ENCODE measurements at regions not wholly inside any gene's neighbourhood (a gene's known extent, or its start where the extent isn't known, plus 50 kb on each side); places are given as distances from the start of the nearest gene placed in this dataset.
A peak's percentile ranks its signal among the peaks of the same experiment; 100 is the strongest.

DNA sequence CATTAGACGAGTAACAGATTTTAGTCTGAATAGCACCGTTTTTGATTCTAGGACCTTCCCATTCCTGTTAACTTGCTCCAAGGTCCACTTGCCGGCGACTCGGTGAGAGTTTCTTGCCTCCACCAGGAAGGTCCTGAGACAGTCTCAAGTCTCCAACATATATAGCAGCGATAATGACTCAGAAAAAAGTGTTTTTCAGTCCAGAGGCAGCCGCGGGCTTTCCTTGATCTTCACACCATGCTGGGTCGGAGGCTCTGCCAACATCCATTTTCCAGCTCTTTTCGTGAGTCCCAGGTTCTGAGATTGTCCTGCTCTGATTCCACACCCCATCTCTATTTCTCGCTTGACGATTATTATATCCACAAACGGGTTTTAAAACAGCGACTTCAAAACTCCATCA is 170.5 kb downstream of the GPX5 start:
- TF ChIP-seq, protein P1, sequence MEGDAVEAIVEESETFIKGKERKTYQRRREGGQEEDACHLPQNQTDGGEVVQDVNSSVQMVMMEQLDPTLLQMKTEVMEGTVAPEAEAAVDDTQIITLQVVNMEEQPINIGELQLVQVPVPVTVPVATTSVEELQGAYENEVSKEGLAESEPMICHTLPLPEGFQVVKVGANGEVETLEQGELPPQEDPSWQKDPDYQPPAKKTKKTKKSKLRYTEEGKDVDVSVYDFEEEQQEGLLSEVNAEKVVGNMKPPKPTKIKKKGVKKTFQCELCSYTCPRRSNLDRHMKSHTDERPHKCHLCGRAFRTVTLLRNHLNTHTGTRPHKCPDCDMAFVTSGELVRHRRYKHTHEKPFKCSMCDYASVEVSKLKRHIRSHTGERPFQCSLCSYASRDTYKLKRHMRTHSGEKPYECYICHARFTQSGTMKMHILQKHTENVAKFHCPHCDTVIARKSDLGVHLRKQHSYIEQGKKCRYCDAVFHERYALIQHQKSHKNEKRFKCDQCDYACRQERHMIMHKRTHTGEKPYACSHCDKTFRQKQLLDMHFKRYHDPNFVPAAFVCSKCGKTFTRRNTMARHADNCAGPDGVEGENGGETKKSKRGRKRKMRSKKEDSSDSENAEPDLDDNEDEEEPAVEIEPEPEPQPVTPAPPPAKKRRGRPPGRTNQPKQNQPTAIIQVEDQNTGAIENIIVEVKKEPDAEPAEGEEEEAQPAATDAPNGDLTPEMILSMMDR (IDR thresholded peaks at IDR 0.05; ENCODE audit: unreplicated experiment in 3 of 3): no peak
- Mint-ChIP-seq H3K4me3 (no peak overlapping the region), H3K9me3 (no peaks in the 10 kb centered on the region), H3K27me3 (ENCODE audit: low read depth) (peaks cover 89% of the 10 kb centered on the region), H3K4me1 (peaks cover 20% of the 10 kb centered on the region), H3K36me3 (ENCODE audit: low read depth) (no peaks in the 10 kb centered on the region), H3K27ac (no peak overlapping the region)

DNA sequence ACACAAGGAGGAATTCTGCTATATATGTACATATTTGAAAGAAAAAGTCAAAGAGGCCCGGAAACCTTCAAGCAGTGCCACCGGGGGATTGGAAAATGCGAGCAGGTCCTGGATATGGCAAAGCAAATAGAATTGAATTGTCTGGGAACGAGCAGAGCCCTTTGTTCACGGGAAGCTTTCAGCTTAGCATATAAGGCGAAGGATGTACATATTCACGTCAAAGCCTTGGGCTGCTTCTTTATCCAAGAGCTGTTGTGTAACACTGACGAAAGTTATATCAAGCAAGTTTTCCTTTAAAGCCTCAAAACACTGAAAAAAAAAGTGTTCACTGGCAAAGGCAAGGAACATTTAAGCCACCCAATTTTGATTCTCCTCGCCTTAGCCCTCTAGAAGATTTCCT is 171.0 kb downstream of the GPX5 start:
- H3K27ac Mint-ChIP-seq: no peak overlapping the region
- no peaks in the 10 kb centered on the region for H3K36me3 Mint-ChIP-seq (ENCODE audit: low read depth)
- peaks cover 20% of the 10 kb centered on the region for H3K4me1 Mint-ChIP-seq
- H3K27me3 Mint-ChIP-seq (ENCODE audit: low read depth): peaks cover 88% of the 10 kb centered on the region
- H3K9me3 Mint-ChIP-seq: no peaks in the 10 kb centered on the region
- H3K4me3 Mint-ChIP-seq: no peak overlapping the region
- TF ChIP-seq, protein P1 (IDR thresholded peaks at IDR 0.05; ENCODE audit: unreplicated experiment in 3 of 3): no peak

DNA sequence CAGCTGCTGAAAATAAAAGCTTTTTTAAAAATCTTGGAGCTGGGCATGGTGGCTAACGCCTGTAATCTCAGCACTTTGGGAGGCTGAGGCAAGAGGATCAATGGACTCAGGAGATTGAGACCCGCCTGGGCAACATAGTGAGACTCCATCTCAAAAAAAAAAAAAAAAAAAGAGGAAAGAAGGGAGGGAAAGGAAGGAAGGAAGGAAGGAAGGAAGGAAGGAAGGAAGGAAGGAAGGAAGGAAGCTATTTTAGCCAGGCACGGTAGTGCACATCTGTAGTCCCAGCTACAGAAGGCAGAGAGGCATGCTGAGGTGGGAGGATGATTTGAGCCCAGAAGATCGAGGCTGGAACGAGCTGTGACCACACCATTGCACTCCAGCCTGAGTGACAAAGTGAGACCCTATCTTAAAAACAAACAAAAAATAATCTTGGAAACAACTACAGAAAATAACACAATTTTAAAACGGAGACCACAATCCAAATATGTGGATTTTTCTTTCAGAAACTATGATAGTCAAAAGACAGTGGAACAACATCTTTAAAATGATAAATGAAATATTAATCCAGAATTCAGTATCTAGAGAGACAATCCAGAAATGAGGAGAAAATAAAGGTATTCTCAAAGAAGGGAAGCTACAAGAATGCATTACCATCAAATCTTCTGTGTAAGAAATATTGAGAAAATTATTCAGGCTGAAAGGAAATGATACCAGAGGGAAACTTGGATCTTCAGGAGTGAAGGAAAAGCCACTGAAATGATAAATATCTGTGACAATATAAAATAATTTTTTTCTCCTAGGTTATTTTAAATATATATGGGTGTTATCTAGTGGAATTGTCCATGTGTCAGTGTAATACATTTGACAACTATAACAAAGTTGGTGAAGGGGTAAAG is 182.0 kb downstream of the GPX5 start:
- peaks cover 61% of the 10 kb centered on the region for H3K27me3 Mint-ChIP-seq (ENCODE audit: low read depth)
- no peaks in the 10 kb centered on the region for H3K4me1 Mint-ChIP-seq
- no peak overlapping the region for H3K27ac Mint-ChIP-seq
- peak overlapping the region; percentile 14 to 71 (median 37) for H3K4me3 Mint-ChIP-seq
- peaks cover 56% of the 10 kb centered on the region for H3K9me3 Mint-ChIP-seq
- TF ChIP-seq, protein P1 (IDR thresholded peaks at IDR 0.05; ENCODE audit: unreplicated experiment in 3 of 3): no peak
- H3K36me3 Mint-ChIP-seq (ENCODE audit: low read depth): peaks cover 20% of the 10 kb centered on the region

DNA sequence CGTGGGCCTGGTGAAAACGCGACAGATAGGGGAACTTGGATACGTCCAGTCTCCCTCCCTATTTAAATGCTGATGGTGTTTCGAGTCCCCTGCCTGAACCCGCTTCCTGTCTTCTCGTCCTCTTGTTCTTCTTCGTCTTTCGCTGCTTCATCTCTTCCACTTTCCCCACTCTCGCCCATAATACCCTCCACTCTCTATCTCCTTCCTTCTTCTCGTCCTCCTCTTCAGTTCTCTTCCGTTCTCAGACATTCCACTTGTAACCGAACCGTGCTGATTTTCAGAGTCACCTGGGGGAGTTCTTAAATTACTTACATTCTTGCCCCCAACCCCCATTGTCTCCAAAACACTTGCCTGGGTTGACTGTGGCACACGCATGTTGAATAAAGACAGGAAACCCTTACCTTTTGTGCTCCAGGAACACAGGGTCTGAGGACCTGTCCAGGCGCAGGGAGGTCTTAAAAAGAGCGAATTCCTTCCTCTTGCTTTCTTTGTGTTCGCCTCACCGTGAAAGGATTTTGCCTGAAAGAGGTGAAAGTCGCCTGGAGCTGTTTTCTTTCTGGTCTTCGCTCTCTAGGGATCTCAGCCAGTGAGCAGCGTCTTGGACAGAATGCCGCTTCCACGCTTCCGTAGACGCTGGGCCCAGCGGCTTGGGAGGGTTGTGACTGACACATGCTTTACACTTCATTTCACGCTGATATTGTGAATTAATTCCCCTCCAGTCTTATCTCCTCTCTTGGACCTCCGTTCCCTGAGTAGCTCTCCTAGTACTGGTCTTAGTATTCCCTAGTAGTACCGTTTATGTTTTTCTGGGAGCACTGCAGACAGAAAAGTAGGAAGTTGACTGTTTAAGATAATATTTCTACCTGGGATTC is 184.0 kb downstream of the GPX5 start:
- Mint-ChIP-seq H3K36me3 (ENCODE audit: low read depth) (peaks cover 20% of the 10 kb centered on the region), H3K27ac (no peak overlapping the region), H3K4me3 (peak overlapping the region; percentile 74 to 81 (median 77)), H3K27me3 (ENCODE audit: low read depth) (peaks cover 61% of the 10 kb centered on the region), H3K9me3 (peaks cover 52% of the 10 kb centered on the region), H3K4me1 (no peaks in the 10 kb centered on the region)
- TF ChIP-seq, protein P1 (IDR thresholded peaks at IDR 0.05; ENCODE audit: unreplicated experiment in 3 of 3): no peak

DNA sequence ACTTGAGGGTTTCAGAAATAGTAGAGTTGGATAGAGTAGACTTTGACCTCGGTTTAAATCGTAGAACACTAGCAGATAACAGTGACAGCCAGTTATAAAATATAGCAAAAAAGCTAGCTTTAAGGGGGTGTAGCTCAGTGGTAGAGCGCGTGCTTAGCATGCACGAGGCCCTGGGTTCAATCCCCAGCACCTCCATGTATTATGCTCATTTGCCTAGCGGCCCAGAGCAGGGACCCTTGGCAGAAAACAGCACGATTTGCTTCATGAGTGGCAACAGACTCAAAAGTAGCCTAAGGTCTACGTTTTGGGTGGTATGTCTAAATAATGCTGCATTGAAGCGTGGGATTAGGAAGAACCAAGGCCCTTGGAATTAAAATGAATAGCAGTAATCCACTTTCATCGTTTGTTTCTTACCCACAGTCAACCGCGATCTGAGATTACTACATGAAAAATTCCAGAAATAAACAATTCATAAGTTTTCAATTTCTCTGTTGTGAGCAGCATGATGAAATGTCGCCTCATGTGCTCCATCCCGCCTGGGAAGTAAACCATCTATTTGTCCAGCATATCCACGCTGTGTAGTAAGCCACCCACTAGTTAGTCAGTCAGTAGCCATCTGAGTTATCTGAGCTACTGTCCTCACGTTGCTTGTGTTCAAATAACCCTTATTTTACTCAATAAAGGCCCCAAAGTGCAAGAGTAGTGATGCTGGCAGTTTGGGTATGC is 184.9 kb downstream of the GPX5 start:
- peaks cover 44% of the 10 kb centered on the region for H3K9me3 Mint-ChIP-seq
- H3K4me1 Mint-ChIP-seq: no peaks in the 10 kb centered on the region
- peaks cover 20% of the 10 kb centered on the region for H3K36me3 Mint-ChIP-seq (ENCODE audit: low read depth)
- TF ChIP-seq, protein P1 (IDR thresholded peaks at IDR 0.05; ENCODE audit: unreplicated experiment in 3 of 3): no peak
- H3K27me3 Mint-ChIP-seq (ENCODE audit: low read depth): peaks cover 70% of the 10 kb centered on the region
- H3K27ac Mint-ChIP-seq: no peak overlapping the region
- peak overlapping the region in 1 of 3 experiments; percentile 77 for H3K4me3 Mint-ChIP-seq
